GM18519 (cell line): ENCODE measurements at regions not wholly inside any gene's neighbourhood (a gene's known extent, or its start where the extent isn't known, plus 50 kb on each side); places are given as distances from the start of the nearest gene placed in this dataset.

Source experiments
- ATAC-seq: cut with Tn5 transposase; IDR thresholded peaks from one replicate; pipeline ENCODE4 v1.9.1; 2021; ENCODE audit warnings: mild to moderate bottlenecking, moderate library complexity; ENCODE audit not compliant: unreplicated experiment, low FRiP score

- ATAC-seq, result no peak
Measured at GRCh38 chr16:74232806-74233465, 63.7 kb upstream of the PSMD7 start.

- no peak for ATAC-seq
Measured at GRCh38 chr16:74230126-74230525, 66.5 kb upstream of the PSMD7 start.

GRCh38 chr16:74226338-74226954, 70.2 kb upstream of the PSMD7 start:
- no peak for ATAC-seq

- ATAC-seq, result no peak
Measured at GRCh38 chr16:74224828-74225612, 71.6 kb upstream of the PSMD7 start.

- ATAC-seq, result no peak
Measured at GRCh38 chr16:74221828-74222227, 74.8 kb upstream of the PSMD7 start.

- no peak for ATAC-seq
Measured at GRCh38 chr16:74219706-74220105, 76.9 kb upstream of the PSMD7 start.

GRCh38 chr16:74218871-74219270, 77.7 kb upstream of the PSMD7 start:
- no peak for ATAC-seq

GRCh38 chr16:74216319-74216718, 80.3 kb upstream of the PSMD7 start:
- no peak for ATAC-seq

- no peak for ATAC-seq
Measured at GRCh38 chr16:74215249-74215648, 81.4 kb upstream of the PSMD7 start.

- ATAC-seq, result no peak
Measured at GRCh38 chr16:74213372-74213771, 83.2 kb upstream of the PSMD7 start.

- no peak for ATAC-seq
Measured at GRCh38 chr16:74210245-74210644, 86.4 kb upstream of the PSMD7 start.

- no peak for ATAC-seq
Measured at GRCh38 chr16:74202009-74202408, 94.6 kb upstream of the PSMD7 start.

- no peak for ATAC-seq
Measured at GRCh38 chr16:74201576-74201975, 95.0 kb upstream of the PSMD7 start.

- ATAC-seq, result no peak
Measured at GRCh38 chr16:74200921-74201320, 95.7 kb upstream of the PSMD7 start.

GRCh38 chr16:74199842-74200124, 96.8 kb upstream of the PSMD7 start:
- ATAC-seq, result no peak

- ATAC-seq, result no peak
Measured at GRCh38 chr16:74199066-74199841, 97.4 kb upstream of the PSMD7 start.

GRCh38 chr16:74192281-74192797, 104.3 kb upstream of the PSMD7 start:
- ATAC-seq, result no peak

GRCh38 chr16:74190292-74190691, 106.3 kb upstream of the PSMD7 start:
- no peak for ATAC-seq

- ATAC-seq, result no peak
Measured at GRCh38 chr16:74188856-74189255, 107.8 kb upstream of the PSMD7 start.

GRCh38 chr16:74186561-74186971, 110.0 kb upstream of the PSMD7 start:
- no peak for ATAC-seq

GRCh38 chr16:74184839-74185238, 111.8 kb upstream of the PSMD7 start:
- ATAC-seq, result no peak
